CD1c-positive myeloid dendritic cell (primary cell): ENCODE measurements at regions not wholly inside any gene's neighbourhood (a gene's known extent, or its start where the extent isn't known, plus 50 kb on each side); places are given as distances from the start of the nearest gene placed in this dataset.
"Not testable (repeated sequence)": the region's sequence is repeated elsewhere in the genome, so short reads cannot be mapped to it uniquely, and the experiment has no call there.

ENCODE experiments used
- DNase-seq: peaks from one replicate; pipeline ENCODE4 v3.0.0-alpha.2; 2016; ENCODE audit errors: extremely low spot score

- DNase-seq, result not testable (repeated sequence)
Measured at GRCh38 chr16:31745098-31745497, 128.5 kb upstream of the ZNF267 start.

DNA sequence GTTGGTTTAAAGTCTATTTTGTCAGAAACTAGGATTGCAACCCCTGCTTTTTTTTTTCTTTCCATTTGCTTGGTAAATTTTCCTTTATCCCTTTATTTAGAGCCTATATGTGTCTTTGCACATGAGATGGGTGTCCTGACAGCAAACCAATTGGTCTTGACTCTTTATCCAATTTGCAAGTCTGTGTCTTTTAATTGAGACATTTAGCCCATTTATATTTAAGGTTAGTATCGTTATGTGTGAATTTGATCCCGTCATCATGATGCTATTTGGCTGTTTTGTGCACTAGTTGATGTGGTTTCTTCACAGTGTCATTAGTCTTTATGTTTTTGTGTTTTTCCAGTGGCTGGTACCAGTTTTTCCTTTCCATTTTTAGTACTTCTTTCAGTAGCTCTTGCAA, 127.7 kb upstream of the ZNF267 start:
- DNase-seq, result no peak

- no peak for DNase-seq
Measured at GRCh38 chr16:31754998-31755615, 118.5 kb upstream of the ZNF267 start.

GRCh38 chr16:31764103-31764502, 109.5 kb upstream of the ZNF267 start:
- no peak for DNase-seq

DNA sequence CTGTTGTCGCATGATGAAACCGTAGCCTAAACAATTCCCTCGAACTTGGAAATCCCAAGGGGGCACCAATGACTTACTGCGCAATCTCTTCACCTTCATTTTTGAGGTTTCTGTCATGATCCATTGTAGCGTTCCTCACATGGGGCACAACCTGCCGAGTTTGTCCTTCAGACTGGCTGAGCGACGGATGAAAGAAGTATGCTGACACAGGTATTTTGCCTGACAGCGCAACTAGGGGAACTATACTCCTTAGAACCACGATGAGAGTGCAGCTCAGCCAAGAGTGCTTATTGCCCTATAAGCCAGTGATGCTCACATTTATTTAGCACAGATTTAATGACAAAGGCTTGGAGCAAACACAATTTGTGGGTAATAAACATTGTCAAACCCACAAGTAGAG, 106.3 kb upstream of the ZNF267 start:
- no peak for DNase-seq

- no peak for DNase-seq
Measured at GRCh38 chr16:31780342-31780741, 93.3 kb upstream of the ZNF267 start.

- DNase-seq, result no peak
Measured at GRCh38 chr16:31785126-31785525, 88.5 kb upstream of the ZNF267 start.

- no peak for DNase-seq
Measured at GRCh38 chr16:31807086-31807485, 66.5 kb upstream of the ZNF267 start.

- DNase-seq, result no peak
Measured at GRCh38 chr16:31810863-31811262, 62.7 kb upstream of the ZNF267 start.

DNA sequence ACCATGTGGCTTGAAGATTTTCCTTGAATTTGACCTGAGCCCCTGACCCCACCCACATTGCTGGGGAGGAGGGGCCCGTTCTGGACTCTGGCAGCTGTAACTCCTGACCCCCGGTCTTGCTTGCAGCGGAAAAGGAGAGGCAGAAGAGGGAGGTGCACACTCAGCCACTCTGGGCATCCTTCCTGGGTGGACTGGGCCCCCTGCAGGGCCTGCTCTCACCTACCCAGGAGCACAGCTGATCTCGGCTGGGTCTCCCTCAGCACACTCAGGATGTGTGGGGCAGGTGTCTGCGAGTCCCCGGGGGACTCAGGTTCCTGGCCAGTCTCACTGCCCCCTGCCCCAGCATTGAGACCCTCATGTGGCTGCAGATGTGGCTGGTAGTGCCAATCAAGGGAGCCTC, 57.5 kb upstream of the ZNF267 start:
- DNase-seq, result not testable (repeated sequence)

GRCh38 chr16:31819386-31819785, 54.2 kb upstream of the ZNF267 start:
- DNase-seq, result no peak

- DNase-seq, result no peak
Measured at GRCh38 chr16:31819948-31820347, 53.7 kb upstream of the ZNF267 start.
